NCI-H526 (cell line): ENCODE measurements at regions not wholly inside any gene's neighbourhood (a gene's known extent, or its start where the extent isn't known, plus 50 kb on each side); places are given as distances from the start of the nearest gene placed in this dataset.
"Not testable (repeated sequence)": the region's sequence is repeated elsewhere in the genome, so short reads cannot be mapped to it uniquely, and the experiment has no call there.

ENCODE experiments used
- DNase-seq, 2 experiments: peaks; one replicate each; lab custom pipeline; 2025; lab: John Stamatoyannopoulos, UW

- no peak for DNase-seq
Measured at GRCh38 chr11:39462506-39462905, 1996.9 kb downstream of the LRRC4C start.

- no peak for DNase-seq
Measured at GRCh38 chr11:39461066-39461465, 1998.4 kb downstream of the LRRC4C start.

- no peak for DNase-seq
Measured at GRCh38 chr11:39459606-39460005, 1999.8 kb downstream of the LRRC4C start.

DNA sequence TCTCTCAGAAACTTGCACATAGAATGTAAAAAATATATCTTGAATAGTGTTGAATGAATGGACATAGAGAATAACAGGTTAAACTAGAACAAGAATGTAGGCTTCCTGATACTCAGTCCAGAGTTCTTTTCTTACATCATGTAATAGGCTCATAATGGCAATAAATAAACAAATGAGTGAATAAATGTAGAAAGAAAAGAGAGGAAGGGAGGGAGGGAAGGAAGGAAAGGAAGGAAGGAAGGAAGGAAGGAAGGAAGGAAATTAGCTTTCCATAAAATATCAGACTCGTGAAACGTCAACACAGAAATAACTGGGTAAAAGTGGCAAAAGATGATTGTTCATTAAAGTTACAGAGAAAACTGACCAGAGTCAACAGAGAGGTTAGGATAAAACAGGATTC is 2001.0 kb downstream of the LRRC4C start:
- no peak for DNase-seq

DNA sequence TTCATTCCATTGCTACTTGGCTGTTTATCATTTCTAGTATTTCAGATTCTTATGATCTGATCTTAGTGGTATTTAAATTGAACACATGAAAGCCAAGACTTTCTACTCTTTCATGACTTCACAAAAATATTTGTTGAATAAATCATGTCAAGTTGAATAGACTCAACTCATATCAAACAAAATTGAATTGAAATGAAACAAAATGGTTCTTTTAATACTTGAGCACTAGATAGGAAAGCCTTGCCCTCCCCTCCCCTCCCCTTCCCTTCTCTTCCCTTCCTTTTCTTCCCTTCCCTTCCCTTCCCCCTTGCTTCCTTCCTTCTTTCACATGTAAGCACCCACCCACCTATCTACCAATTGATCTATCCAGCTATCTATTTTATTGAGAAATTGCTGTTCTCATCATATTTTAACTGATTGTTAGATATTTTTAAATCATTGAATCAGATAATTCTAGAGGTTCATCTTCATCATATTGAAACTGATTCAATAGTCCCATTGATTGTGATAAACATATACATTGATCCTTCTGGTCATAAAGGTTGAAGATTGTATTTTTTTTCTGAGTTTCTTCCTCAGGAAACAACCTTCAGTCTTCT is 2015.9 kb downstream of the LRRC4C start:
- DNase-seq, result no peak

GRCh38 chr11:39442177-39442576 is 2017.3 kb downstream of the LRRC4C start:
- no peak for DNase-seq

DNA sequence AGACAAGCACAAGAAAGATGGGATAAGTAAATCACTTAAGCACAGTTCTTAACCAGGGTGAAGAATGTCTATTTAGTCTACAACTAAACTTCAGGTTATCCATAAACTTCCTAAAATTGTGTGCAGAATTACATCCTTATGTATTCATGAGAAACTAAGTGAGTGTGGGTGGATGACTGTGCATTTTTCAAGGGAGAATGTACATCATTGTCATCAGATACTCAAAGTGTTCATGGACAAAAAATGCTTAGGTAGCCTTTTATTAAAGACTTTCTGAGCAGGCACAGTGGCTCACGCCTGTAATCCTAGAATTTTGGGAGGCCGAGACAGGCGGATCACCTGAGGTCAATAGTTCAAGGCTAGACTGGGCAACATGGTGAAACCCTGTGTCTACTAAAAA is 2023.8 kb downstream of the LRRC4C start:
- DNase-seq, result no peak

DNA sequence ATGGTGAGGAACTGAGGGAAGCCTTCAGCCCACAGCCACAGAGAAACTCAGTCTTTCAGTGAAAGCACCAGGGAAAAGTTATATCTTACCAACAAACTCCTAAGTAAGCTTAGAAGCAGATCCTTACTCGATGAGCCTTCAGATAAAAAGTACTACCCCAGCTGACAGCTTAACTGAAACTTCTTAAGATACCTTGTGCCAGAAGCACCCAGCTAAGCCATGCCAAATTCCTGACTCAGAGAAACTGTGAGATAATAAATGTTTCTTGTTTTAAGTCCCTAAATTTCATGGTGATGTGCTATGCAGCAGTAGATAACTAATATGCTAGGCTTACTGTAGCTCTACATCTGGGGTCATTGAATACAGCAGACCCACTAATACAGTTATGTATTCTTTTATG is 2025.0 kb downstream of the LRRC4C start:
- DNase-seq, result no peak

GRCh38 chr11:39432929-39433328 is 2026.5 kb downstream of the LRRC4C start:
- no peak for DNase-seq

DNA sequence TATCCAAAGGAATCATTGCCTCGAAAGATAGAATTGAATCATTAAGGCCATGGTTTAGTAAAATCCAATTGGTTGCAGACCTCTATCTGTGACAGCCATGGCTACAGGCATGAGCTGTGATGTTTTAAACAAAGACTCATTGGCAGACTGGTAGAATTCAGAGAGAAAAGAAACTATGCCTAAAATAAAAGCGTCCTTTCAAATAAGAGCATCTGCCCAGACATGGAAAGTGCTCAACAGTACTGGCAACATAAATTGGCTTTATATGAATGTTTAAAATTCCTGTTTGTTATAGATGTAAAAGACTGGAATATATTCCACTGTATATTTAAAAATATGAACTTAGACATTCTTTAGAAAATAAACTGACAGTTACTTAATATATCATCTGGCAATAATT is 2034.2 kb downstream of the LRRC4C start:
- DNase-seq, result no peak

GRCh38 chr11:39412117-39412516 is 2047.3 kb downstream of the LRRC4C start:
- no peak for DNase-seq

- DNase-seq, result no peak
Measured at GRCh38 chr11:39385911-39386310, 2073.5 kb downstream of the LRRC4C start.

DNA sequence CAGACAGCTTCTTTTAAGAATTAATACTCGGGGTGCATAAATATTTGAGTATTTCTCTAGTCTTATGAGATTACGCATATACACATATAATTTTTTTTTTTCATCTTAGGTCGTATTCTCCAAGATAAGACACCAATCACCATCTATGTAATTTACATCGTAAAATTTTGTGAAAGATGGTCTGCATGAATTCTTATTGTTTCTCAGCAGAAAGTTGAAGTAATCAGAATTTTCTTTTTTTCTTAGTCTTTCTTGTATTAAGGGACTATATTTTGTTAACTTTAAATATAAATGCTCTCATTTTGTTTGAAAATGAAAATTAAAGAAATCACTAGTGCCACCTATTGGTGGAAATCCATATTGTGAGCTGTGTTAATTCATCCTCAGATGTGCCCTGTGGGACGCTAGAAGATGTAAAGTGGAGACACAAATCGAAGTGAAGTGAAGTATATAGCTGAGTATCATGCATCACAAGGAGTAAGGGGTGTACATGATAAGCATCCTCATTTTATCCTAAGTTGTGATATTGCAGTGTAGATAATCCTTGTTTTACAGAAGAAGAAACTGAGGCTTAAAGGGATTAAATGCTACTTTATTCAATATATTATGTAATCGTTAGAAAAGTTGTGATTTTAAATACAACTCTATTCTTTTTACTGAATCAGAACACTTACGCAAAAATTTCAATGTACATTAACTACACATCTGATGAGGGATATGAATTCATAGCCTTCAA is 2084.3 kb downstream of the LRRC4C start:
- peak in 1 of 2 experiments; percentile 36 for DNase-seq

GRCh38 chr11:39367534-39367933 is 2091.9 kb downstream of the LRRC4C start:
- no peak for DNase-seq

- no peak for DNase-seq
Measured at GRCh38 chr11:39365809-39366436, 2093.5 kb downstream of the LRRC4C start.

DNA sequence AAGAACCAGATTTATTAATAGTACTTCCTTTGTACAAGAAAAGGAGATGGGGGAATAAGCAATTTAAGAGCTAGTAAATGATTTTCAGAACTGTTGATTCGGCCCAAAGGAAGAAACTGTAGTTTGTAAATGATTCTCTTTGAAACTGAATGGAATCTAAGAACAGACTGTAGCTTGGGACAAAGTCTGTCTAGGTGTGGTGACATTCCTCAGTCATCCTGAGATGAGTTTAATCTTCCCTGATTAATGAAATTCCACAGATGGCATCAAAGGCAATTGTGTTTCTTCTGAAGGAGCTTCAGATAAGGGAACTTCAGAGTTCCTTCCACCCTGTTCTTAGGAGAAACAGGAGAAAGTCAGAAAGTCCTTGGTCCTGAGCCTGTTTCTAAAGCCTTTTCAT is 2095.9 kb downstream of the LRRC4C start:
- DNase-seq, result no peak

GRCh38 chr11:39361557-39361956 is 2097.9 kb downstream of the LRRC4C start:
- DNase-seq, result peak in 1 of 2 experiments; percentile 2

DNA sequence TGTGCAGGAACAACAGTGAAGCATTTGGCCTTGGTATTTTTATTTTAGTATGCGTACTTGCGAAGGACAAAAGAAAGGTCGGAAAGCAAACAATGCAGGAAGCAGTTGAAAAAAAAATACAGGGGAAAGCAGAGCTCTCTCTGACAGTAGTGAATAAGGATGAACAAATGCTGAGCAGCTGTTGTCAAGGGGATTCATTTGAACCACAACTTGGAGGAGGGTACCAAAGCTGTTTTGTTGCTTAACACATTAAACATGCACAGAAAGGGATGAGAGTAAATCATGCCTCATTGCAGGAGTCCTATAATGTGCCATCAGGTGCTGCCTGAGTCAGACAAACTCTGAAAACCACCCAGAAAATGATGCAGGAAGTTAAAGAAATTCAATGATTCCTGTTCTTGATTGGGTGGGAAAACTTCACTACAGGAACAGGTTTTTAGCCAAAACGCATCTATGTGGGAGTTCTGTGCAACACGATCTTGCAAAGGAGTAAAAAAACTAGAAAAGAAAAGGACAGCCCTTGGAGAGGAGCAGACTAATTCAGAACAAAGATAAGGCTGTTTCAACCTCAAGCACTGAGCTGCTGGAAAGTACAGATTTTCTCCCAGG is 2113.5 kb downstream of the LRRC4C start:
- DNase-seq, result no peak

DNA sequence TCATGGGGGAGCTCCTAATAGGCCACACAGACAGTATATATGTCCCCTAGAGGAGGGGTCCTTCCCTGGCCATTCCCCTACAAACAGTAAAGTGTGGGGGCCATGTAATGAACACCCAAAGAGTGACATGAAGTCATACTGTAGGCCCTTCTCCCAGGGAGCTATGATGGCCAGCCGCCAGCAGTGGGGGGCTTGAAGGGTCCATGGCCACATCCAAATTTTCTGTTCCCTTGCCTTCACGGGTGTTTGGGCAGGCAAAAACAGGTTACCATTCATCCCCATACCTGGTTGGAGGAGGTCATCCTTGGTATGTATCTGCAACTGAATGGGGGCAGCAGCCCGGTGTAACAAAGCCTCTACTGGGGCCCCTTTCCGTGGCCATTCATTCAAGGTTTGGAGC is 2118.0 kb downstream of the LRRC4C start:
- no peak for DNase-seq

GRCh38 chr11:39333006-39333405 is 2126.4 kb downstream of the LRRC4C start:
- not testable (repeated sequence) for DNase-seq

DNA sequence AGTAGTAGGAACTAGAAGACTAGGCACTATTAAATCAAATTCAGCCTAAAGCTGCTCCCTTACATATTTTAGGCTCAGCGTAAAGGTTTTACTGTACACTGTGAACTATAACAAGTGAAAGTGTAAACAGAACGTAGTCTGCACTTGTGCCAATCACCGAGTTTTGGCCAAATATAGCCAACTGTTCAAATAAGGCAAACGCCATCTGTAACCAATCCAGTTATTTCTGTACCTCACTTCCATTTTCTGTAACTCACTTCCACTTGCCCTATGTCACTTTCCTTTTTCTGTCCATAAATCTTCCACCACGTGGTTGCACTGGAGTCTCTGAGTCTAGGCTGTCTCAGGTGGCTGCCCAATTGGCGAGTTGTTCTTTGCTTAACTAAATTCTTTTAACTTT is 2132.2 kb downstream of the LRRC4C start:
- no peak for DNase-seq

- DNase-seq, result not testable (repeated sequence)
Measured at GRCh38 chr11:39311888-39312287, 2147.6 kb downstream of the LRRC4C start.

DNA sequence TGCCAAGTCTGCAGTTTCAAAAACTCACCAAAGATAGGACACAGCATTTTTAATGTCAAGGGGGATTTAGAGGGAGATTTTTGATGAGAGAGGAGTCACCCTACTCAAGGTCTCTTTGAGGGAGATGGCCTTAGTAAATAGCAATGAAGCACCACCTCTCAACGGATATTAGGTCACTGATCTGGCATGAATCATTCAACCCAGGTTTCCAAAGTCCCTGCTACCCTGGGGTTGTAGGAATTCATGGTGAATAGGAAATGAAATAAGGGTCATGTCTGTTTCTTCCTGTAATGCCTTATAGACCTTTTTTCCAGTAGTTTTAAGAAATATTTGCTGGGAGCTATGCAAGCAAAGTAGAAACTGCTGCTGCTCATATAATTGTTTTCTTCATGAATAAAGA is 2154.9 kb downstream of the LRRC4C start:
- DNase-seq, result no peak
